HK-2 (cell line): ENCODE measurements at regions not wholly inside any gene's neighbourhood (a gene's known extent, or its start where the extent isn't known, plus 50 kb on each side); places are given as distances from the start of the nearest gene placed in this dataset.

ENCODE experiments used
- DNase-seq: peaks from one replicate; pipeline ENCODE4 v3.0.0-alpha.2; 2018; ENCODE audit not compliant: unreplicated experiment

- no peak for DNase-seq
These were observed 218.5 kb upstream of the DAPK1 start for GRCh38 chr9:87278971-87279733.

DNA sequence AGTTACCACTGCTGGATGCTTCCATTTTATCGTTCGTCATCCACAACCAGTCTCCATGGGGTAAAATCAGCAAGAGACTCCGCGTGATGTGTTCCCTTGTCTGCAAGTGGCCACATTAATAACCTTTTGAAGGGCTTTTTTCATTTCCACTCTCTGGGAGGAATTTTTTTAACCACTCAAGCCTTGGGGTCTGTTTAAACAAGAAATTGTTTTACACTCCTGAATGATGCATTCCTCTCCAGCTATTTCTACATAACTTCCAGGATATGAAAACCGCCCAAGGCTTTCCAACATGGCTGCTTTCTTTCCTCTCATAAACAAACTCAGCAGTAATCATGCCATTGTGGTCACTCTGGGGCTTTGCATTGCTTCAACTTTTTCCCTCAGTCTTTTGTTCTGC, 217.2 kb upstream of the DAPK1 start:
- no peak for DNase-seq

DNA sequence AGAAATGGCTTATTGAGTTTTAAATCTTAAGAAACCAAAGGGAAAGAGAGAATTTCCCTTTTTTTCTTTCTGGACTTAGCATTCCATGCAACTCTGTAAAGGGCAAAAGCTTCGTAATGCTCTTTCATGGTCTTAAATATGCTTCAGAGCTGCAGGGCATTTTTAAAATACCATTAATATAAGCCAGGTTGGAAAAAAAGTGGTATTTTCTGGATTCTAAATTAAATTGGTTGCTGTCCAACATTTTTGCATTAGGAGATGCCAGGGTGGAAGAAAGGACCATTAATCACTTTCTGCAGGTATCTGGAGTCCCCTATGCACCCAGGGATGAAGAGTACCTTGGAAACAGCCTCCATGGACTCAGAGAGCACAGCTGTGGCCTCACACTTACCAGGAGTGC, 215.1 kb upstream of the DAPK1 start:
- DNase-seq, result no peak

DNA sequence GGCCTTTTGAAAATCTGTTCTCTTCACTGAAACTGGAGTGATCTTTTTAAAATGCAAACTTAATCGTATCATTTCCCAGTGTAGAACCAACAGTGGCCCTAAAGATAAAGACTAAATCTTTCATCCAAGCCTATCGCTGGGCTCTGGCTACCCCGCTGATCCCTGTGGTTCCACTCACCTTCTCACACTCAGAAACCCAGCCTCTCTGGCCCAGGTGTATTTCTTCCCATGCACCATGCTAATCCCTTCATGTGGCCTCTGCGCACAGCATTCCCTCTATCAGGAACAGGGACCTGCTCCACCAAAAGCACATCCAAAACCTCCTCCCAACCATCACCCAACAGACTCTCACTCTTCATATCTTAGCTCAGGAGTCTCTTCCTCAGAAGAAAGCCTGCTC, 214.1 kb upstream of the DAPK1 start:
- DNase-seq, result no peak

- DNase-seq, result no peak
These were observed 212.3 kb upstream of the DAPK1 start for GRCh38 chr9:87285183-87285850.

DNA sequence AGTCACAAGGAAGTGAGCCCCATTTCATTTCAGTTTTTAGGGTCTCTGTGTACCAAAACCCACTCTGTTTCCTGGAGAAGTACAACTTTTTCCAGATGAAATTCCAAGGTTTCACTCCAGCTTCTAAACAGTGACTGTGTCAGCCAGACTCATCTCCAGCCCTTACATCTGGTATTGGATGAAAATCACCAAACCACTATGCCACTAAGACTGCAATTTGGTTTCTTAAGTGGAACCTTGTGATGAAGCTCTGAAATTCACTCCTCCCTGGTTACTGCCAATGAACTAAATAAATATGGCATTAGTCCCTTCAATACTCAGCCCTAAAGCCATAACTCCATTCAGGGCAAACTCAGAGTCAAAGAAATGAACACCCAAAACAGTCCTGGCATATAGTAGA, 211.2 kb upstream of the DAPK1 start:
- no peak for DNase-seq

GRCh38 chr9:87290241-87291052, 207.2 kb upstream of the DAPK1 start:
- DNase-seq, result no peak

DNA sequence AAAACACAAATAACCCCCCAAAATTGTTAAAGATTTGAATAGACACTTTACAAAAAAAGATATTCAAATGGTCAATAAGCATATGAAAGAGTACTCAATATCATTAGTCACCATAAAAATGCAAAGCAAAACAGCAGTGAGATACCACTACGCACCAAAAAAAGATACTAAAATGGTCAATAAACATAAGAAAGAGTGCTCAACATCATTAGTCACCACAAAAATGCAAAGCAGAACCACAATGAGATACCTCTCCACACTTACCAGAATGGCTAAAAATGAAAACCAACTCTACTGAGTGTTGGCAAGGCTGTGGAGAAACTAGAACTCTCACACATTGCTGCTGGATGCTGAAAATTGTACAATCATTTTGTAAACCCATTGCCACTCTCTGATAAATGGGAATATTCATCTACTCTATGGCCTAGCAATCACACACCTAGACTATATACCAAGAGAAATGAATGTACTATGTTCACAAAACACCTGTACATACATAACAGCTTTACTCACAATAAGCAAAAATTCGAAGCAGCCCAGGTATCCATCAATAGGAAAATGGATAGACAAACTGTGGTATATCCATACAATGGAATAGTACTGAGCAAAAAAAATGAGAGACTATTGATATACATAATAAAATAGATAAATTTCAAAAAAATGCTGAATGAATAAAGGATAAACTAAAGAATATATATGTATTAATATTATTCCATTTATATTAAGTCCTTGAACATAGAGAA, 205.0 kb upstream of the DAPK1 start:
- DNase-seq, result no peak

- no peak for DNase-seq
These were observed 203.5 kb upstream of the DAPK1 start for GRCh38 chr9:87294126-87294525.

GRCh38 chr9:87300915-87301314, 196.8 kb upstream of the DAPK1 start:
- no peak for DNase-seq

DNA sequence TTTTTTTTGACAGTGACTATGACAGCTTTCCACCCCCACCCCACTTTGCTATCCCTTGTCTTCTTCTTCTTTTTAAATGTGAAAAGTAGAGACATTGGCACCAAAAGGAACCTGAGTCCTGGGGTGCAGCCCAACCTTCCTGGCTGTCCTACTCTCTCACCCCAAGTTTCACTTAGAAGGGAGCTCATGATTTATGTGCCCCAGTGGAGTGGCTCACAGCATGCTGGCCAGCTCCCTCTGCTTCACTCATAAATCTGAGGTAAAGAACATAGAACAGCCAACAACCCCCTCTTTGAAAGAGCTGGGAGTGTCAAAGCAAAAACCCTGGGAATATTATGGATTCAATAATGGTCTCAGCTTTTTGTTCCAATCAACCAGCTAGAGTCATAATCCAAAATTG, 196.3 kb upstream of the DAPK1 start:
- DNase-seq, result no peak

DNA sequence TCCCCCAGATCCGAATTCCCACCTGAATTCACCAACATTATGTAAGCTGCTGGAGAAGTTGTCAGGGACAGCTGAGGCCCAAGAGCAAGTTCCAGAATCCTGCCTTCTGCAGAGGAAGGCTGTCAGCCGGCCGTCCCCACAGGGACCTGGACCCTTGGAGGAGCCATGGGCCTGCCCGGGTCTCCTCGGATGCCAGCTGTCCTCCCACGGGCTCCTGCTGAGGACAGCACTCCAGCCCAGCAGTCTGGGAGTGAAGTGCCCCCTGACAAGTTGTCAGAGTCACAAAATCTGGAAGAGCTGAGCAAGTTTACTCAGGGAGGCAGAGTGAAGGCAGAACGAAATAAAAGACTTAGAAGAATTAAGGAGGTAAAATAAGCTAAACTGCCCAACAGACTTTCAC, 192.5 kb upstream of the DAPK1 start:
- DNase-seq, result no peak

GRCh38 chr9:87306006-87306405, 191.7 kb upstream of the DAPK1 start:
- no peak for DNase-seq

DNA sequence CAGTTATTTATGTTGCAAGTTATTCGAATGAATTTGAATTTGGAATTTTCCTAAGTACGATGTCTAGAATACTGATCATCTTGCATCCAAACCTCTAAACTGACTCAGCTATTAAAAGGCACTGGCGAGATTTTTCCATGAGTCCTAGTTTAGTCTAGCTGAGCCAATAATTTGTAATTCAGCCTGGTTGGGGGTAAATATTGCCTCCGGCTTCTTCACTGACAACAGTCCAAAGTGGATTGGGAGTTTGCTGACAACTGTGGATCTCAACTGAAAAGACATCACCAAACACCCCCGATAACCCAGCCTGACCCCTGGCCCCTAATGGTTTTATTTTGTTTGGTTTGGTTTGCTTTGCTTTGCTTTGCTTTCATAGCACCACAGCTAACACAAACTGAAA, 189.8 kb upstream of the DAPK1 start:
- DNase-seq, result no peak

DNA sequence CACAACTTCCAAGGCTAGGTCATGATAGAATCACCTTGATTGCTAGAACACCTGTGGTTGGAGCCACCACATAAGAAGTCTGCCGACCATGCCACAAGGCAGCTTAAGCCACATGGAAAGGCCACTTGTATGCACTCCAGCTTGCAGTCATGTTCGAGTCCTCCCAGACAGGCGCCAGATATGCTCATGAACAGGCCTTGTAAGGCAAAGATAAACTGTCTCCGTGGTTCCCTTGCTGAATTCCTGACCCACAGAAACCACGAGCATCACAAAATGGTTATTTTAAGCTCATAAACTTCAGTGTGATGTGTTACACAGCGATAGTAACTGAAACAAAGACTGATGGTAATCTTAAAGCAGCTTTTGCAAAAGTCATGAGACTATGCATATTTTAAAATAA, 188.4 kb upstream of the DAPK1 start:
- DNase-seq, result no peak

- DNase-seq, result no peak
These were observed 186.7 kb upstream of the DAPK1 start for GRCh38 chr9:87310827-87311523.

GRCh38 chr9:87319656-87320055, 178.0 kb upstream of the DAPK1 start:
- no peak for DNase-seq

DNA sequence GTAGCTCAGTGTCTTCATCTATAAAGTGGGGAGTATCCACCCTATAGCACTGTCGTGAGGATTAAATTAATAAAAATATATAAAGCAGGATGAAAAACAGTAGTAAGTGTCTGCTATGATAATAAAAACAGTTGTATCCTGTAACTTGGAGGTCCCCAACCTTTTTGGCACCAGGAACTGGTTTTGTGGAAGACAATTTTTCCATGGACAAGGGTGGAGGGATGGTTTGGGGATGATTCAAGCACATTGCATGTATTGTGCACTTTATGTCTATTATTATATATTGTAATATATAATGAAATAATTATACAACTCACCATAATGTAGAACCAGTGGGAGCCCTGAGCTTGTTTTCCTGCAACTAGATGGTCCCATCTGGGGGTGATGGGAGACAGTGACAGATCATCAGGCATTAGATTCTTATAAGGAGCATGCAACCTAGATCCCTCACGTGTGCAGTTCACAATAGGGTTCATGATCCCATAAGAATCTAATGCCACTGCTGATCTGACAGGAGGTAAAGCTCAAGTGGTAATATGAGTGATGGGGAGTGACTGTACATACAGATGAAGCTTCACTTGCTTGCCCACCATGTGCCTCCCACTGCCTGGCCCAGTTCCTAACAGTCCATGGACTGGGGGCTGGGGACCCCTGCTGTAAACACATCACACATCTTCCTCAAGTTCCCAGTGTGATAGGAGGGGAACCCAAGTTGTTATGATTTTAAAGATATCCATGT, 177.4 kb upstream of the DAPK1 start:
- DNase-seq, result no peak

DNA sequence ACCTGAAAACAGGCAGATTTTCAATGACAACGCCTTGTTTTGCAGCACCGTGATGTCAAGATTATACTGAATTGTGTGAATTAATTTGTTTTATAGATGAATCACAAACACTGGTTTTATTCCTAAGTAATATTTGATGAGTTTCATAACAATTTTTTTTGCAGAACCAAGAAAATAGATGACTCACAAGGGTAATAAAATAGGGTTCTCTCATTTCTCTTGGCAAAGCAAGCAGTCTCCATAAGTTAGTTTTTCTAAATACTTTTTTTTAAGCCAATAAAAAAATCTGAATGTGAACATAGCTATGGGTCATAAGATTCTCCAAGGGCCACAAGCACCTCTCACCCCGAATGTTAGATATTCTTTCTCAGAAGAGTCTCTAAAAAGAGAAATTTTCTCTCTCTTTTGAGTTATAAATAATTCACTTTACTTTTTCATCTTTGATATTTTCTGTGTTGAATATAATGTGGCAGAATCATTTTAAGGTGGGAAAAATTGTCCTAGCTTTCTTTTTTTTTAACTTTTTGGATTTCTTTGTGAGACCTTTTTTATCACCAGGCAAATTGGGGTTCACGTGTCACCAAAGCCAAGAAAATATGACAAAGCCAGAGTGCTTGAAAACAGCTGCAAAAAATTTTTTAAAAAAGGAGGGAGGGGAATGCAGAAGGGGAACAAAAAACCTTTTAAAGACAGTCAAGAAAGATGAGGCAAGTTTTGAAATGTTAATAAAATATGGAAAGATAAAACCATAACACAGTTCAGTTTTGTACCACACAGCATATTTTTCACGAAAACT, 174.6 kb upstream of the DAPK1 start:
- DNase-seq, result no peak

DNA sequence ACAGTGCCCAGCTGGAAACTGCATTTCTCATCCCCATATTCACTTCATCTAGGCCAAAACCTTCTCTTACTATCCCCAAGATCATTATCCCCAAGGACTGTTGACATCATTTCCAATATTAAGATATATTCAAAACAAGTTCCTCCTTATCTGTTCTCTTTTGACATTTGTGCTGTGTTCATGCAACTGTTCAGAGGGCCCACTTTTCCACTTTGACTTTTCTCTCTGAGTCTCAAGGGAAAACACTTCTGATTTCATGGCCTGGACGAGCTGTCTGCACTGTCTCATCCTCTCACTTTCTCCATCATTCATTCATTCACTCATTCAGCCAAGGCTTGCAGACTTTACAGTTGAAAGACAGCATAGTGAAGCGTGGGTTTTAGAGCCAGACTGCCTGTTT, 173.7 kb upstream of the DAPK1 start:
- no peak for DNase-seq
